Stimulated activated CD4-positive, alpha-beta T cell treated with anti-CD3 and anti-CD28 coated beads, TNF-alpha, amount 100 ng/mL, for 48 hours (primary cell): ENCODE measurements at regions not wholly inside any gene's neighbourhood (a gene's known extent, or its start where the extent isn't known, plus 50 kb on each side); places are given as distances from the start of the nearest gene placed in this dataset.

Experiments used
- DNase-seq, 3 donors: peaks; one replicate each; pipeline ENCODE4 v3.0.0-alpha.2; 2020; ENCODE audit warnings: low read depth in 3 of 3

DNA sequence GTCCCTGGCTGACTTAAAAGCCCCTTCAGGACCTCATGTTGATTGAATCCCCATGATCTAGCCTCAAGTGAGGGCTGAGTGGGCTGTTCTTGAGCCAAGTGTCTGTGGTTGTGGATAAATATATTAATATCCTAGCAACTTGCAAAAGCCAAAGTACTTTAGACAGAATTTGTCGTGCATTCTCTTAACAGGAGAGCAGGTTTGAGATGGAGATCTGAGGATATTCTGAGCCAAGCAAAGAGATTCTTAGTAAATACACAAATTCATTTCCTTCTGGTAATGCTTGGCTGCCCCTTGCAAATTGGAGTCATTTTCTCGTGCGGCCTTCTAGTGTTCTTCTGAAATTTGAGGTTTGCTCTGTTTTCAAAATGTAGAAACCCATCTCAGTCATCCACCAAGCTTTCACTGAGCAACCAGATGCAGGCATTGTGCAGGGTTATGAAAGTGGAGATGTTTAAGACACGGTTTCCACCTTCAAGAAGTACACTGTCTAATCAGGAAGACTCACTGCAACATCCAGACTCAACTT lies 242.1 kb upstream of the JUN start:
- no peak for DNase-seq

DNA sequence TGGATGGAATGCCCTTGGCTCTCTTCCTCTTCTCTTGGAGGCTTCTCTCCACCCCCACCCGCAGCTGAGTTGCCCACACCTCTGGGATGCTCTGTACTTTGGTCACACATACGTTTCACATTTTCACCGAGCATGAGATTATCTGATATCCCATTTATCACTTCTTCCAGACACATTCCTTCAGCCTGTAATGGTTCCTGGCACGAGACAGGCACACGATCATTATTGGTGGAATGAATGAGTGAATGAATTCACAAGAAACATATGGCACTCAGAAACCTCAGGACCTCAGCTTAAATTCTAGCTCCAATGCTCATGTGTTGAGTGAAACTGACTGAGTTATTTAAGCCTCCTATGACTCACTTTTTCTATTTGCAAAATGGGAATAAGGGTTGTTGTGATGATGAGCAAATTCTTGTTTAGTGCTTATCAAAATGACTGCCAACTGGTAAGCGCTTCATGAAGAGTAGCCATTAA lies 242.7 kb upstream of the JUN start:
- no peak for DNase-seq

DNA sequence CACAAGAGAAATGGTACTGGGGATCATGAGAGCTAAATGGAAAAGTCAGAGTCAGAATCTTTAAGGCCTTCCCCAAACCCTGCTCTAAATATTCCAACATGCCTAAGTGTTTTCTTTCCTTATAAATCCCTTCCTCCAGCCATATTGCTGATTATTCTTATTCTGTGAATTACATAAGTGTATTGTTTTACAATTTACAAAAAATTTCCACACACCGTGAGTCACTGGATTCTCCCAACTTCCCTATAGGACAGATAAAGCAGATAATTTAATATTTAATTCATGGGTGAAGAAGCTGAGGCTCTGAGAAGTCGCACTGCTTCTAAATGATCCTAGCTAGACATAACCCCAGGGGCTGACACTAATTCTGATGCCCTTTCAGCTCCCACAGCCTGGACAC lies 243.3 kb upstream of the JUN start:
- DNase-seq, result no peak

- DNase-seq, result no peak
Measured at GRCh38 chr1:59028048-59028447, 244.2 kb upstream of the JUN start.

- no peak for DNase-seq
Measured at GRCh38 chr1:59029411-59030167, 245.7 kb upstream of the JUN start.

DNA sequence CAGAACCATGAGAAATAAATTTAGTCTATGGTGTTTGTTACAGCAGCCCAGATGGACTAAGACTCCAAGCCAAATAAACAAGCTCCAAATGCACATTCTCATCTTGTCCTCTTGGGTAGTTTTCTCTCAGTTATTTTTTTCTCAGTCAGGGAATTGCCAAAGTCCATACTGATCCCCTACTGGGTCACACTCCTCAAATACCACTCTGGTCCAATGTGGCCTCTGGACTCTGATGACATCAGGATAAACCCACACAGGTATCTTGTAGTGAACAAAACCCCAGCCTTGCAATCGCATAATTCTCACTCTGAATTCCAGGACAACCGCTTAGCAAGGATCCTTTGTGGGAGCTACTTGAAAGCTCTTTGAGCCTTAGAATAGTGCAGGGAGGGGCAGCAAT lies 248.4 kb upstream of the JUN start:
- no peak for DNase-seq

GRCh38 chr1:59033761-59034160 lies 249.9 kb upstream of the JUN start:
- no peak for DNase-seq

DNA sequence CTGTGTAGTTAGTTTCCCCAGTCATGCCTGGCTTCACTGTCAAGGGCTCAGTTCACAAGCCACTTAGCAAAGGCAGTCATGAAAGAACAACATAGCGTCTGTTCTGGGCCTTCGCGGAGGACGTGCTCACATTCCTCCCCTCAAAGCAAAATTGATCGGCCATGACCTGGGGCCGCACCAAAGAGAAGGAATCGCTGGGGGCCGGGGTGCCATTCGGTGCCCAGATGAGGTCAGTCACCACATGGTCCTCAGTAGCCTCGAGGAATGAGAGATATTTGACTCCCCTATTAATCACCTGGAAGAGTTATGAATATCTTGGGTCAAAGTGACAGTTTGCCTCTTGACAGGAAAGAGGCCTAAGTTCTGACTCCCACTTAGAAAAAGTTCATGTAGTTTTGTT lies 251.1 kb upstream of the JUN start:
- no peak for DNase-seq

- no peak for DNase-seq
Measured at GRCh38 chr1:59039551-59039950, 255.7 kb upstream of the JUN start.

- no peak for DNase-seq
Measured at GRCh38 chr1:59040486-59040885, 256.4 kb upstream of the FGGY start.

GRCh38 chr1:59041646-59042277 lies 255.1 kb upstream of the FGGY start:
- no peak for DNase-seq

- no peak for DNase-seq
Measured at GRCh38 chr1:59043796-59044195, 253.1 kb upstream of the FGGY start.

GRCh38 chr1:59044535-59045121 lies 252.3 kb upstream of the FGGY start:
- DNase-seq, result no peak

GRCh38 chr1:59045137-59045536 lies 251.8 kb upstream of the FGGY start:
- no peak for DNase-seq

GRCh38 chr1:59045636-59046035 lies 251.3 kb upstream of the FGGY start:
- DNase-seq, result no peak

DNA sequence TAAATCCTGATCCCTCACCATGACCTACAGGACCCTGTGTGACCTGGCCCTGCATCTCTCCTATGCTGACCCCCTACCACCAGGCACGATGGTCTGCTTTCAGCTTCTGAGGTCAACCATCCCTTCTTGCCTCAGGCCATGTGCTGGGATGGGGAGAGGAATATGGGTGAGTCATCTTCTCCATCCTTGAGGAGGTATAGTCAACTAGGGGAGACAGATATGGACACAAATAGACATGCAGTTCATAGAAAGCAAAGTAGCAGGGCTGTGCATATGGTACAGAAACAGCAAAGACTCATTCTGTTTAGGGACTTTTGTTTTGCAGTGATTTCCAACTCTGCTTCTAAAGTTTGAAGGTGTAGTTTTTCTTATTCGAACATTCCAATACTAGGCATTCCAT lies 250.8 kb upstream of the FGGY start:
- DNase-seq, result no peak

DNA sequence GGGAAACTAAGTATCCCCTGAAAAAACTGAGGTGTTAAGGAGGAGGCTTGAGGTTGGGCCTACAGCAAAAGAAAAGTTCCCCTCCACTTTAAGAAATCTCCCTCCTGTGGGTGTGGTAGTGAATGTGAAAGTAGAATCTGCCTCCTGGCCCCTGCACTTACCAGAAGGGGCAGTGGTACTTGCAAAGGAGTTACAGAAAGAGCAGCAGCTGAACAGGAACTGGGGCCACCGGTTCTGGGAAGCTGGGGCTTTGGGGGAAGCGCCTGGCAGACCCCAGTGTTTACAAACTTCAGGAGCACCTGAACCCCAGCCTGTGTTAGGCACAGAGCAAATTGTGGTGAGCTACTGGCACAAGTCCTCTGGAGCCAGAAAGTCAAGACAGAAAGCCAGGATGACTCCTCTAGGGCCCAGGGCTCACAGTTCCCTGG lies 250.2 kb upstream of the FGGY start:
- DNase-seq, result peak in 2 of 3 donors; percentile 8 to 17

DNA sequence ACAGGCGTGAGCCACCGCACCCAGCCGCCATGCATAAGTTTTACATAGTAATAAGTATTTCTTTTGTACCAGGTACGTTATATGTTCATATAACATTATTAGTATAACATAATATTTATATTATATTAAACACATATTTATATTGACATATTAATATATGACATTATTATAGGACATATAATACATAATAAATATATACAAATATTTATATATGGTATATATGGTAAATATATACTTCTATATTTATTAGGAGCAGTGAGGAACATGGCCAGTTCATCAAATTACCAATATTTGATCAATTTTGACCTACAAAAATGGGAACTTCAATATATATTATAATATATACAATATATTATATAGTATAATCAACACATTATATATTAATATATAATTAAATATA lies 245.9 kb upstream of the FGGY start:
- no peak for DNase-seq

GRCh38 chr1:59052166-59052590 lies 244.7 kb upstream of the FGGY start:
- no peak for DNase-seq

- DNase-seq, result no peak
Measured at GRCh38 chr1:59054172-59054571, 242.7 kb upstream of the FGGY start.

DNA sequence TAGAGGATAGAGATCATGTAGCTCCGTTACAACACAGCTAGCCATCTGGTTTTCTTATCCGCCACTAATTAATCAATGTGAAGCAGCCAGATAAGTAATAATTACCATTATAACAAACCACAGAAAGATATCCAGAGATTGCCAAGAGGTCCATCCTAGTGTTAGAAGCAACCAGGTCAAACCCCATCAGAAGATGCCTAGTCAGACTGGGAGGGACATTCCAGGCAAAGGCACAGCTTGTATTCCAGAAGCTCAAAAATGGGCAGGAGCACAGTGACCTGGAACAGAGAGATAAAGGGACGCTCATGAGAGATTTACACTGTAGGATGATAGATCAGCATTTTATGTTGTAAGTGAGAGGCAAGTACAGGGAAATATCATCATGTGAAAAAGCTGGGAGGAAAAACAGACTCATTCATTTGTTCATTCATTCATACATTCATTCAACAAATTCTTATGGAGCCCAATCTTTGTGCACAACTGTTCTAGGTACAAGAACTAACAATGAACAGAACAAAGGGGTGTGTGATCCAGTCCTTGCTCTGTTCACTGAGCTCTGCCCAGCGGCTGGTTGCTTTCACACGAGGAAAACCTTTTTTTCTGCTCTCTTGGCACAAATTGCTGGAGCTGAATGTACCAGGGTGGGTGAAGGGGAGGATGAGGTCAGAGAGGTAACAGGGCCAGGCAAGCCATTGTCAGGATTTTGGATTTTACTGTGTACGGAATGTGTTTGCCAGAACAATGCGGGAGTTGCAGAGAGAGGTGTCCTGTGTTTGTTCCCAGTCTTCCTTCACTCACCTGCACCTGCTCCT lies 240.8 kb upstream of the FGGY start:
- no peak for DNase-seq

DNA sequence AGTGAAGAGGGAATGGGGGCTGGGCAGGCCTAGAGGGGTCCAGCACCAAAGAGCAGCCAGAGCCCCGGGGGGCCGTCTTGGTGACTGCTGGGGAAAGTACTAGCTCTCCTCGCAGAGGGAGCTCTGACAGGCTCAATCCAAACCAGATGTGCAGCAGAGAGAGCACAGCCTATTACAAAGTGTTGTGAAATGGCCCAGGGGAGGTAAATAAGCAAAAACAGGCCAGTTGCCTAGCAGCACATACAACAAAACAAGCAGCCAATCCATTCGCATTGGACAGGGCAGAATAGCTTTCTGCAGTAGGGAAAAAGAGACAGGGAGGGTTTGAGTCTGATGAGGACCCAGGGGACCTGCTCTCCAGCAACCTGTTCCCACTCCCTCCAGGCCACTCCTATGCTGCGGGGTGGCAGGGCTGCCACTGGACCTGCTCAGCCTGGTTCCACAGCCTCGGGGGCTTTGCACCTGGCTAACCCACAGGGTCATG lies 239.6 kb upstream of the FGGY start:
- DNase-seq, result no peak
